Ishikawa (cell line): ENCODE measurements at regions not wholly inside any gene's neighbourhood (a gene's known extent, or its start where the extent isn't known, plus 50 kb on each side); places are given as distances from the start of the nearest gene placed in this dataset.

Experiments
- CEBPB ChIP-seq: IDR thresholded peaks from 2 replicates; pipeline ENCODE4 v1.6.1; 2012
- CREB1 ChIP-seq: IDR thresholded peaks from 2 replicates; pipeline ENCODE4 v1.6.1; 2012; ENCODE audit warnings: low read depth
- EGR1 ChIP-seq: IDR thresholded peaks from 2 replicates; pipeline ENCODE4 v1.6.1; 2012
- EP300 ChIP-seq: IDR thresholded peaks from 2 replicates; pipeline ENCODE4 v1.6.1; 2012; ENCODE audit warnings: borderline replicate concordance
- FOXM1 ChIP-seq: IDR thresholded peaks from 2 replicates; pipeline ENCODE4 v1.6.1; 2012; ENCODE audit warnings: low read depth, borderline replicate concordance
- MAX ChIP-seq: IDR thresholded peaks from 2 replicates; pipeline ENCODE4 v1.6.1; 2012
- NFIC ChIP-seq: IDR thresholded peaks from 2 replicates; pipeline ENCODE4 v1.6.1; 2012
- RAD21 ChIP-seq: IDR thresholded peaks from 2 replicates; pipeline ENCODE4 v1.6.1; 2012; ENCODE audit warnings: low read depth
- REST ChIP-seq: IDR thresholded peaks from 2 replicates; pipeline ENCODE4 v1.6.1; 2012; ENCODE audit warnings: low read depth, mild to moderate bottlenecking
- TAF1 ChIP-seq: IDR thresholded peaks from 2 replicates; pipeline ENCODE4 v1.6.1; 2012; ENCODE audit warnings: low read depth, mild to moderate bottlenecking
- TCF12 ChIP-seq: IDR thresholded peaks from 2 replicates; pipeline ENCODE4 v1.6.1; 2012; ENCODE audit warnings: low read depth
- TEAD4 ChIP-seq: IDR thresholded peaks from 2 replicates; pipeline ENCODE4 v1.6.1; 2012
- USF1 ChIP-seq: IDR thresholded peaks from 2 replicates; pipeline ENCODE4 v1.6.1; 2012
- YY1 ChIP-seq: IDR thresholded peaks from 2 replicates; pipeline ENCODE4 v1.6.1; 2012; ENCODE audit warnings: low read depth
- ZBTB7A ChIP-seq: IDR thresholded peaks from 2 replicates; pipeline ENCODE4 v1.6.1; 2012; ENCODE audit warnings: low read depth

DNA sequence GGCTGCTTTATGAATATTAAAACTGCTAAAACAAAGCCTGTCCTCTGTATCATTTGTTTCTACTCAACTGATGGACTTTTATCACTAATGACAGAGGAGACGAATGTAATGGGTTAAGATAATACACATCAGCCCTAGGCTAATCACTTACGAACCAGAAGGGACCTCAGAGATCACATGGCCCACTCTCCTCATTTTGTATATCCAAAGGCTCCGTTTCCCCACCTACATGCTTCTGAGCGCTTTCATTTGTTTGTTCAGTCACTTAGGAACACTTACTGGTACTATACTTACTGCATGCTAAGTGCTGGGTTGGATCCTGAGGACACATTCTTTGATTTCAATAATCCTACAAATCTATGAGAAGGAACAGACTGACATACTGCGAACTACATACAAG lies 169.3 kb downstream of the CEP135 start:
- TF ChIP-seq ZBTB7A, result no peak
- no peak for TF ChIP-seq CEBPB
- TF ChIP-seq FOXM1, result no peak
- TF ChIP-seq CREB1, result no peak
- TF ChIP-seq RAD21, result no peak
- TF ChIP-seq REST, result no peak
- no peak for TF ChIP-seq USF1
- no peak for TF ChIP-seq TEAD4
- no peak for TF ChIP-seq EGR1
- TF ChIP-seq EP300, result no peak
- no peak for TF ChIP-seq TAF1
- no peak for TF ChIP-seq NFIC
- TF ChIP-seq YY1, result no peak
- no peak for TF ChIP-seq TCF12
- TF ChIP-seq MAX, result no peak

- TF ChIP-seq TEAD4 (no peak), EP300 (no peak), EGR1 (no peak), TCF12 (no peak), FOXM1 (no peak), ZBTB7A (no peak)
Observed at GRCh38 chr4:56115898-56116297, 167.2 kb downstream of the CEP135 start.

DNA sequence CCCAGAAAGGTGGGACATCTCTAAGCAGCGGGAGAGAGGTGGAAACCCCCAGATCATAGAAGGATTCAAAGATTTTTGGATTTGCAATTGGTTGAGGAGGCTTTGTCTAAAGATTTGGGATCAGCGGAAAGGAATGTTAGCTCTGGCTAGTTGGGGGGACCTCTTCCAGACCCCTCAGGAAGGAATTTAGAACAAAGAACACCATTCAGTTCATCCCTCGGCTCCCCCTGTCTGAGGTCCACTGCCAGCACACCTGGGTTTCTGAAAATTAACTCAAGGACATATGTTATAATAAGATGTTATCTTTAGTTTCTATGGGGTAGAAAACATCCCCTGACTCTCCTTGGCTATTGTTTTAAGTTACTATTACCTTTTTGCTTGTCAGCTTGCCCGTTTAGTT lies 163.6 kb downstream of the CEP135 start:
- TF ChIP-seq RAD21, result no peak
- TF ChIP-seq TAF1, result no peak
- TF ChIP-seq REST, result no peak
- TF ChIP-seq ZBTB7A, result no peak
- TF ChIP-seq EP300, result no peak
- no peak for TF ChIP-seq TEAD4
- no peak for TF ChIP-seq FOXM1
- no peak for TF ChIP-seq EGR1
- TF ChIP-seq CEBPB, result no peak
- no peak for TF ChIP-seq USF1
- no peak for TF ChIP-seq CREB1
- no peak for TF ChIP-seq TCF12
- no peak for TF ChIP-seq NFIC

- TF ChIP-seq EGR1, result no peak
- no peak for TF ChIP-seq TAF1
- TF ChIP-seq ZBTB7A, result no peak
- TF ChIP-seq NFIC, result no peak
- TF ChIP-seq MAX, result no peak
- TF ChIP-seq TCF12, result no peak
- no peak for TF ChIP-seq CREB1
- no peak for TF ChIP-seq FOXM1
Observed at GRCh38 chr4:56106180-56107147, 157.7 kb downstream of the CEP135 start.

DNA sequence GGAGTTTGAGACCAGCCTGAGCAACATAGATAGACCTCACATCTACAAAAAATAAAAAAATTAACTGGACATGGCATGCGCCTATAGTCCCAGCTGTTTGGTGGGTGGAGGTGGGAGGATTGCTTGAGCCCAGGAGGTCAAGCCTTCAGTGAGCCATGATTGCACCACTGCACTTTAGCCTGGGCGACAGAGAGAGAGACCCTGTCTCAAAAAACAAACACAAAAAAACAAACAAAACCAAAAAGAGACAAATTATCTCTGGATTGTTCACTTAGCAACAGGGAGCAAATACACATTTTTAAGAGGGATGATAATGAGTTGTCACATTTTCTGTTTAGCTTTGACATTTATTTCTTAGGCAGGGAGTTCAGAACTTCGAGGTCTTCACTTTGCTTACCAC lies 155.4 kb downstream of the CEP135 start:
- no peak for TF ChIP-seq FOXM1
- TF ChIP-seq YY1, result no peak
- no peak for TF ChIP-seq MAX
- no peak for TF ChIP-seq TCF12
- no peak for TF ChIP-seq TAF1
- no peak for TF ChIP-seq EGR1
- TF ChIP-seq USF1, result no peak
- no peak for TF ChIP-seq TEAD4
- no peak for TF ChIP-seq NFIC
